ENCODE measurements at regions not wholly inside any gene's neighbourhood (a gene's known extent, or its start where the extent isn't known, plus 50 kb on each side); places are given as distances from the start of the nearest gene placed in this dataset.

DNA sequence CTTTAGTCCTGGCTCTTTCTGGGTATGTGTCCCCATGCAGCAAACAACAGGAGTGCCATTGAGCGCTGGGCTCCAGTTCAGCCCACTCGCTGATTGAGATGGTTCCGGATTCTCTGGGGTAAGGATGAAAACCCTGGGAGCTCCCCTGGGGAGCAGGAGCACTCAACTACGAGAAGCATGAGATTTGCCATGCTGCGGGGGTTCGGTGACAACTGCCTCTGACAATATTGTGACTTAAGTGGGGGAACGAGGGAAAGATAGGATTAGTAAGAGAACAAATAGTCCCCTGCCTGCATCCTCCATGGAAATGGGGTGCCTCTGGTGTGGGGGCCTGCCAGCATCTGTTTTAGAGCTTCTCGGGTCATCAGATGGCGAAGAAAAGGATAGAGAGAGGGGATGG is 123.6 kb upstream of the IPO9 start:
- TF ChIP-seq EP300 (conservative IDR thresholded peaks at IDR 0.05; ENCODE audit: poor library complexity, severe bottlenecking) (no peak), POLR2AphosphoS5 (IDR thresholded peaks at IDR 0.05) (no peak), RAD21 (conservative IDR thresholded peaks at IDR 0.05) (no peak), EZH2 (IDR thresholded peaks at IDR 0.05; ENCODE audit: borderline replicate concordance, insufficient read depth, low read length, poor library complexity, severe bottlenecking) (no peak), MXI1 (conservative IDR thresholded peaks at IDR 0.05; ENCODE audit: poor library complexity, severe bottlenecking) (no peak), TAF1 (IDR thresholded peaks at IDR 0.05; ENCODE audit: low read depth) (no peak)
- TF ChIP-seq, protein P1, sequence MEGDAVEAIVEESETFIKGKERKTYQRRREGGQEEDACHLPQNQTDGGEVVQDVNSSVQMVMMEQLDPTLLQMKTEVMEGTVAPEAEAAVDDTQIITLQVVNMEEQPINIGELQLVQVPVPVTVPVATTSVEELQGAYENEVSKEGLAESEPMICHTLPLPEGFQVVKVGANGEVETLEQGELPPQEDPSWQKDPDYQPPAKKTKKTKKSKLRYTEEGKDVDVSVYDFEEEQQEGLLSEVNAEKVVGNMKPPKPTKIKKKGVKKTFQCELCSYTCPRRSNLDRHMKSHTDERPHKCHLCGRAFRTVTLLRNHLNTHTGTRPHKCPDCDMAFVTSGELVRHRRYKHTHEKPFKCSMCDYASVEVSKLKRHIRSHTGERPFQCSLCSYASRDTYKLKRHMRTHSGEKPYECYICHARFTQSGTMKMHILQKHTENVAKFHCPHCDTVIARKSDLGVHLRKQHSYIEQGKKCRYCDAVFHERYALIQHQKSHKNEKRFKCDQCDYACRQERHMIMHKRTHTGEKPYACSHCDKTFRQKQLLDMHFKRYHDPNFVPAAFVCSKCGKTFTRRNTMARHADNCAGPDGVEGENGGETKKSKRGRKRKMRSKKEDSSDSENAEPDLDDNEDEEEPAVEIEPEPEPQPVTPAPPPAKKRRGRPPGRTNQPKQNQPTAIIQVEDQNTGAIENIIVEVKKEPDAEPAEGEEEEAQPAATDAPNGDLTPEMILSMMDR (IDR thresholded peaks at IDR 0.05; ENCODE audit: poor library complexity, severe bottlenecking), result no peak
- TF ChIP-seq, protein P2, sequence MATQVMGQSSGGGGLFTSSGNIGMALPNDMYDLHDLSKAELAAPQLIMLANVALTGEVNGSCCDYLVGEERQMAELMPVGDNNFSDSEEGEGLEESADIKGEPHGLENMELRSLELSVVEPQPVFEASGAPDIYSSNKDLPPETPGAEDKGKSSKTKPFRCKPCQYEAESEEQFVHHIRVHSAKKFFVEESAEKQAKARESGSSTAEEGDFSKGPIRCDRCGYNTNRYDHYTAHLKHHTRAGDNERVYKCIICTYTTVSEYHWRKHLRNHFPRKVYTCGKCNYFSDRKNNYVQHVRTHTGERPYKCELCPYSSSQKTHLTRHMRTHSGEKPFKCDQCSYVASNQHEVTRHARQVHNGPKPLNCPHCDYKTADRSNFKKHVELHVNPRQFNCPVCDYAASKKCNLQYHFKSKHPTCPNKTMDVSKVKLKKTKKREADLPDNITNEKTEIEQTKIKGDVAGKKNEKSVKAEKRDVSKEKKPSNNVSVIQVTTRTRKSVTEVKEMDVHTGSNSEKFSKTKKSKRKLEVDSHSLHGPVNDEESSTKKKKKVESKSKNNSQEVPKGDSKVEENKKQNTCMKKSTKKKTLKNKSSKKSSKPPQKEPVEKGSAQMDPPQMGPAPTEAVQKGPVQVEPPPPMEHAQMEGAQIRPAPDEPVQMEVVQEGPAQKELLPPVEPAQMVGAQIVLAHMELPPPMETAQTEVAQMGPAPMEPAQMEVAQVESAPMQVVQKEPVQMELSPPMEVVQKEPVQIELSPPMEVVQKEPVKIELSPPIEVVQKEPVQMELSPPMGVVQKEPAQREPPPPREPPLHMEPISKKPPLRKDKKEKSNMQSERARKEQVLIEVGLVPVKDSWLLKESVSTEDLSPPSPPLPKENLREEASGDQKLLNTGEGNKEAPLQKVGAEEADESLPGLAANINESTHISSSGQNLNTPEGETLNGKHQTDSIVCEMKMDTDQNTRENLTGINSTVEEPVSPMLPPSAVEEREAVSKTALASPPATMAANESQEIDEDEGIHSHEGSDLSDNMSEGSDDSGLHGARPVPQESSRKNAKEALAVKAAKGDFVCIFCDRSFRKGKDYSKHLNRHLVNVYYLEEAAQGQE (IDR thresholded peaks at IDR 0.05; ENCODE audit: borderline replicate concordance), result no peak
